Kidney capillary endothelial cell (primary cell): ENCODE measurements at regions not wholly inside any gene's neighbourhood (a gene's known extent, or its start where the extent isn't known, plus 50 kb on each side); places are given as distances from the start of the nearest gene placed in this dataset.

Experiments used
- DNase-seq: peaks from one replicate; pipeline ENCODE4 v3.0.0-alpha.2; 2018; ENCODE audit warnings: low spot score

GRCh38 chr3:29183346-29184087, 97.4 kb upstream of the RBMS3 start:
- DNase-seq = no peak

GRCh38 chr3:29185706-29186105, 95.2 kb upstream of the RBMS3 start:
- no peak for DNase-seq

- no peak for DNase-seq
Measured at GRCh38 chr3:29186131-29186599, 94.7 kb upstream of the RBMS3 start.

GRCh38 chr3:29186982-29187725, 93.7 kb upstream of the RBMS3 start:
- DNase-seq = peak; percentile 86

GRCh38 chr3:29189328-29189727, 91.5 kb upstream of the RBMS3 start:
- DNase-seq = no peak

GRCh38 chr3:29194139-29194538, 86.7 kb upstream of the RBMS3 start:
- DNase-seq = no peak

- DNase-seq = no peak
Measured at GRCh38 chr3:29195056-29195455, 85.8 kb upstream of the RBMS3 start.

GRCh38 chr3:29201604-29202003, 79.3 kb upstream of the RBMS3 start:
- no peak for DNase-seq

- DNase-seq = peak; percentile 89
Measured at GRCh38 chr3:29202378-29202777, 78.5 kb upstream of the RBMS3 start.

- no peak for DNase-seq
Measured at GRCh38 chr3:29203851-29204250, 77.0 kb upstream of the RBMS3 start.

GRCh38 chr3:29207427-29207826, 73.4 kb upstream of the RBMS3 start:
- DNase-seq = no peak

- DNase-seq = no peak
Measured at GRCh38 chr3:29212789-29213433, 68.0 kb upstream of the RBMS3 start.

- no peak for DNase-seq
Measured at GRCh38 chr3:29214009-29214658, 66.7 kb upstream of the RBMS3 start.

- DNase-seq = no peak
Measured at GRCh38 chr3:29215948-29216347, 64.9 kb upstream of the RBMS3 start.

GRCh38 chr3:29226706-29227105, 54.2 kb upstream of the RBMS3 start:
- no peak for DNase-seq

GRCh38 chr3:29227307-29227706, 53.6 kb upstream of the RBMS3 start:
- no peak for DNase-seq
